Stromal cell of bone marrow (primary cell): ENCODE measurements at regions not wholly inside any gene's neighbourhood (a gene's known extent, or its start where the extent isn't known, plus 50 kb on each side); places are given as distances from the start of the nearest gene placed in this dataset.

Experiments used
- DNase-seq: peaks from one replicate; pipeline ENCODE4 v3.0.0-alpha.2; 2012; ENCODE audit warnings: low read depth

- DNase-seq, result no peak
These were observed 56.1 kb upstream of the ZDHHC17 start for GRCh38 chr12:76707772-76708171.

- no peak for DNase-seq
These were observed 55.6 kb upstream of the ZDHHC17 start for GRCh38 chr12:76708296-76708695.

- no peak for DNase-seq
These were observed 52.7 kb upstream of the ZDHHC17 start for GRCh38 chr12:76711241-76711640.

- DNase-seq, result no peak
These were observed 50.8 kb upstream of the ZDHHC17 start for GRCh38 chr12:76713130-76713529.

- no peak for DNase-seq
These were observed 49.9 kb upstream of the ZDHHC17 start for GRCh38 chr12:76713986-76714385.
